A673 (cell line): ENCODE measurements at regions not wholly inside any gene's neighbourhood (a gene's known extent, or its start where the extent isn't known, plus 50 kb on each side); places are given as distances from the start of the nearest gene placed in this dataset.

Experiments used
- BruUV-seq: library from RNA; stranded (reverse); fragments of 400-500 nt; replicated peaks from 2 replicates; lab custom pipeline; 2021; lab: Mats Ljungman, UMichigan
- CTCF ChIA-PET: fragments of 300-600 bp; sonication (Branson Sonifier 250); formaldehyde crosslinking; loops from one replicate; lab custom pipeline; 2022; ENCODE audit warnings: antibody characterized with exemption; lab: Charles Lee
- POLR2A ChIA-PET: fragments of 300-600 bp; sonication (Branson Sonifier 250); formaldehyde crosslinking; loops from one replicate; lab custom pipeline; 2022; ENCODE audit warnings: antibody characterized with exemption; ENCODE audit not compliant: low non-redundant PET; lab: Charles Lee
- DNase-seq: peaks from one replicate; pipeline ENCODE4 v3.0.0-alpha.2; 2015; ENCODE audit warnings: low spot score
- H3K27ac ChIP-seq: fragments of 200-600 bp; sonication (generic); 2 replicates; pipeline ENCODE4 v1.5.1; 2016; ENCODE audit warnings: mixed run types, low read depth, mild to moderate bottlenecking, mixed read lengths, antibody characterized with exemption, low read length; ENCODE audit not compliant: poor library complexity, severe bottlenecking
- H3K27me3 ChIP-seq: fragments of 200-600 bp; sonication (generic); replicated peaks from 2 replicates; pipeline ENCODE4 v1.6.1; 2017; ENCODE audit warnings: mixed run types, low read depth, mild to moderate bottlenecking, mixed read lengths, antibody characterized with exemption, low read length; ENCODE audit not compliant: insufficient read depth, poor library complexity
- H3K36me3 ChIP-seq: fragments of 200-600 bp; sonication (generic); 2 replicates; pipeline ENCODE4 v1.6.1; 2016; ENCODE audit warnings: mixed run types, mild to moderate bottlenecking, mixed read lengths, antibody characterized with exemption, low read length; ENCODE audit not compliant: insufficient read depth, poor library complexity, severe bottlenecking
- H3K4me1 ChIP-seq: fragments of 200-600 bp; sonication (generic); 2 replicates; pipeline ENCODE4 v1.6.1; 2017; ENCODE audit warnings: mixed run types, mild to moderate bottlenecking, mixed read lengths, antibody characterized with exemption, low read length; ENCODE audit not compliant: insufficient read depth, poor library complexity, severe bottlenecking
- H3K4me3 ChIP-seq: fragments of 200-600 bp; sonication (generic); 2 replicates; pipeline ENCODE4 v1.5.1; 2016; ENCODE audit warnings: low read depth, mixed run types, mild to moderate bottlenecking, mixed read lengths, low read length; ENCODE audit not compliant: poor library complexity, severe bottlenecking
- H3K9me3 ChIP-seq: fragments of 200-600 bp; sonication (generic); 2 replicates; pipeline ENCODE4 v1.6.1; 2016; ENCODE audit warnings: mixed run types, low read depth, mild to moderate bottlenecking, mixed read lengths, antibody characterized with exemption, low read length; ENCODE audit not compliant: poor library complexity, severe bottlenecking
- EZH2 ChIP-seq: fragments of 200-600 bp; sonication (generic); IDR thresholded peaks from 2 replicates; pipeline ENCODE4 v1.6.1; 2017; ENCODE audit warnings: borderline replicate concordance, low read depth, mild to moderate bottlenecking, mixed read lengths, antibody characterized with exemption, low read length; ENCODE audit not compliant: poor library complexity, severe bottlenecking
- intact Hi-C: fragments of 100-400 bp; cut with micrococcal nuclease; formaldehyde crosslinking; loops from one replicate; pipeline ENCODE4 v1.10.0; 2022; ENCODE audit not compliant: unreplicated experiment
- TF ChIP-seq, protein P1 (sequence below): fragments of 300-800, 200-600 bp; sonication (generic); conservative IDR thresholded peaks from 2 replicates; pipeline ENCODE4 v1.5.1; 2017; ENCODE audit warnings: low read depth, mild to moderate bottlenecking, antibody characterized with exemption, low read length, moderate library complexity, mixed read lengths

DNA sequence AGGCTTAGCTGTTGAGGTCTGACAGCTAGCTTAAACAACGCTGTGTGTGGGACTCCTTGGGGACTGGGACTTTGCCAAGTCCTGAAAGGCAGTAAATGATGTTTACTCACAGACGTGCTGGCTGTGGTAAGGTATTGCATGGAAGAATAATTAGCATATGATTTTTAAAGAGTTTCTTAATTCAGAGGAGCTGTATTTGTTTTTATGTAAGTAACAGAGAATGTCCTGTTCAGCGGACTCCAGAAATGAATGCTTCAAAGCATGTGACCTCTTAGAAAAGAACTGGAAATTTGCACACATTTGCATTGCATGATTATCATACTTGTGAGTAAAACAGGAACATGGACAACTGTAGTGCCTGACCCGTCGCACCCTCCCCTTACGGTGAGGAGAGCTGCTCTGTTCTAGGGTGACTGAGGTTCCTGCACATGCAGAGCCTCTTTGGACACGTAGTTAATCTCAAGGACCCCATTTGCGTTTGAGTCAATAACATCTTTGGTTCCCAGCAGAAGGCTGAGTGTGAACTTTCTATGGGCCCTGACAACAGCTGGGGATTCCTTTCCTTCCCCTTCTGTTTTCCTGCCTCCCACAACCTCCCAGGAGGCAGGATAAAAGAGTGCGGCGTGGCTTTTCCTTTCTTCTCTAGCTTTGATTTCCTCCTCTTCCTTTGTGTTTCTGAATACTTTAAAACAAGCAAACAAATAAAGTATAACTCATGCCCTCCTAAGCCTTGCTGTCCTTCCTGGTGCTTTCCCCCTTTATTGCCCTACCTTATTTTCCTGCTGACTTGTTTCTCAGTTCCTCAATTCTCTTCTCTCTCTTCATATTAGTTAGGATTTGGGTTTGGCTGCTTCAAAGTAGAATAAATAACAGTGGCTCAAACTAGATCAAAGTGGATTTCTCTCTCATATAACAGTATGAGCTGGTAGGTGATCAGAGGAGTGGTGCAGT, 157.2 kb upstream of the CD180 start:
- Histone ChIP-seq H3K36me3 (no peaks in the 10 kb centered on the region), H3K27me3 (no peaks in the 10 kb centered on the region), H3K27ac (no peak overlapping the region), H3K9me3 (peaks cover 4% of the 10 kb centered on the region), H3K4me3 (no peak overlapping the region), H3K4me1 (peaks cover 14% of the 10 kb centered on the region)
- intact Hi-C loops, result no loop called here
- ChIA-PET POLR2A (no interaction called here), CTCF (no interaction called here)
- no TSS peak for BruUV-seq
- DNase-seq, result peak; percentile 56
- TF ChIP-seq, protein P1, sequence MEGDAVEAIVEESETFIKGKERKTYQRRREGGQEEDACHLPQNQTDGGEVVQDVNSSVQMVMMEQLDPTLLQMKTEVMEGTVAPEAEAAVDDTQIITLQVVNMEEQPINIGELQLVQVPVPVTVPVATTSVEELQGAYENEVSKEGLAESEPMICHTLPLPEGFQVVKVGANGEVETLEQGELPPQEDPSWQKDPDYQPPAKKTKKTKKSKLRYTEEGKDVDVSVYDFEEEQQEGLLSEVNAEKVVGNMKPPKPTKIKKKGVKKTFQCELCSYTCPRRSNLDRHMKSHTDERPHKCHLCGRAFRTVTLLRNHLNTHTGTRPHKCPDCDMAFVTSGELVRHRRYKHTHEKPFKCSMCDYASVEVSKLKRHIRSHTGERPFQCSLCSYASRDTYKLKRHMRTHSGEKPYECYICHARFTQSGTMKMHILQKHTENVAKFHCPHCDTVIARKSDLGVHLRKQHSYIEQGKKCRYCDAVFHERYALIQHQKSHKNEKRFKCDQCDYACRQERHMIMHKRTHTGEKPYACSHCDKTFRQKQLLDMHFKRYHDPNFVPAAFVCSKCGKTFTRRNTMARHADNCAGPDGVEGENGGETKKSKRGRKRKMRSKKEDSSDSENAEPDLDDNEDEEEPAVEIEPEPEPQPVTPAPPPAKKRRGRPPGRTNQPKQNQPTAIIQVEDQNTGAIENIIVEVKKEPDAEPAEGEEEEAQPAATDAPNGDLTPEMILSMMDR, result no peak
- no peak for TF ChIP-seq EZH2

DNA sequence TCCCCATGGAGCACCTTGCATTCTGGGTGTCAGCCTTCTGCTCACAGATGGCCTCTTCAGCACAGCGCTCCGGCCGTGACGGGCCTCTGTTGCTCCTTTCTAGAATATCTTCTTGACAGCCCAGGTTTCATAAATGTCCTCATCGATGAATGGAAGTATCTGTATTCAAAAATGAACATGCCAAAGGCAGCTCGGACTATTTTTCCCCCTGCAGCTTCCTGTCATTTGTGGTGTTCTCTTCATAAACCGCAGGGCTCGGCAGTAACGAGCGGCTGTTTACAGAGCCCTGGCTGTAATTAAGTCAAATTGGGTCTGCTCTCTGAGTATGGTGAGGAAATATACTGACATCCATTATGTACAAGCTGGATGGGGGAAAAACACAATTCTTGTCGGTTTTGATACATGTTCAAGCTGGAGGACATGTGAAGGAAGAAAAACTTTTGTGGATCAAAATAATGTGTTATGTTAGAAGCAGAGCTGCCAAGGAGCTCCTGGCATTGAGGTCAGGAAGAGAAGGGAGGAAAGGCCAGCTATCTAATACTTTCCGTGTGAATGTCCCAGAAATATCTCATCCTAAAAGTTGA, 154.1 kb upstream of the CD180 start:
- ChIA-PET POLR2A (no interaction called here), CTCF (no interaction called here)
- no TSS peak for BruUV-seq

DNA sequence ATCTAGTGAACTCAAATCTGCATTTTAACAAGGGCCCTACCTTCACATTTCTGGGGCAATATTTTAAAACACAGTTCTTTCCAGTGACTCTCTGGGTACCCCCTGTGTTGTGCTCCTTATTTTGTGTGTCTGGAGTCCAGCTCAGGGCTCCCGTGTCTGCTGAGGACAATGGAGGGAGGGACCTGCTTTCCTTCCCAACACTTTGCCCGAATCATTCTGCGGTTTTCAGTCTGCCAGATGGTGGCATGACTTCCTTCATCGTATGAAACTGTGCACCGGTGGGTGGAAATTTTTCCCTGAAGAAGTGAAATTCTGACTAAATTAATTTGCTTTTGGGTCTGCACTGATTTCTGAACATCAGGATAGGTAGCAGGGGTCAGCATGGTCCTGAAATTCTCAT, 153.6 kb upstream of the CD180 start:
- no peak overlapping the region for H3K4me3 ChIP-seq
- peaks cover 12% of the 10 kb centered on the region for H3K9me3 ChIP-seq
- H3K36me3 ChIP-seq, result no peaks in the 10 kb centered on the region
- intact Hi-C loops, result no loop called here
- CTCF ChIA-PET, result no interaction called here
- H3K27me3 ChIP-seq, result no peaks in the 10 kb centered on the region
- no TSS peak for BruUV-seq
- H3K27ac ChIP-seq, result no peak overlapping the region
- no peak for DNase-seq
- POLR2A ChIA-PET, result no interaction called here
- peaks cover 17% of the 10 kb centered on the region for H3K4me1 ChIP-seq
- TF ChIP-seq EZH2, result no peak
- TF ChIP-seq, protein P1, result no peak

More for the DNA sequence above, 154.1 kb upstream of the CD180 start:
- H3K36me3 ChIP-seq, result no peaks in the 10 kb centered on the region
- H3K4me3 ChIP-seq, result no peak overlapping the region
- H3K4me1 ChIP-seq, result peaks cover 17% of the 10 kb centered on the region
- TF ChIP-seq EZH2, result no peak
- TF ChIP-seq, protein P1, result no peak
- no peak for DNase-seq
- no peaks in the 10 kb centered on the region for H3K27me3 ChIP-seq
- H3K9me3 ChIP-seq, result peaks cover 11% of the 10 kb centered on the region
- intact Hi-C loops, result no loop called here
- no peak overlapping the region for H3K27ac ChIP-seq
